GM19468 (cell line): ENCODE measurements at regions not wholly inside any gene's neighbourhood (a gene's known extent, or its start where the extent isn't known, plus 50 kb on each side); places are given as distances from the start of the nearest gene placed in this dataset.
"Not testable (repeated sequence)": the region's sequence is repeated elsewhere in the genome, so short reads cannot be mapped to it uniquely, and the experiment has no call there.

Source experiments
- ATAC-seq: cut with Tn5 transposase; IDR thresholded peaks from one replicate; pipeline ENCODE4 v1.9.1; 2021; ENCODE audit warnings: mild to moderate bottlenecking, moderate library complexity, moderate number of reproducible peaks; ENCODE audit not compliant: unreplicated experiment; ENCODE audit errors: extremely low read depth

GRCh38 chr2:51810197-51810596 is 778.3 kb upstream of the NRXN1 start:
- ATAC-seq, result no peak

GRCh38 chr2:51807229-51807628 is 775.3 kb upstream of the NRXN1 start:
- no peak for ATAC-seq

- no peak for ATAC-seq
Observed at GRCh38 chr2:51795248-51795888, 763.4 kb upstream of the NRXN1 start.

GRCh38 chr2:51791496-51791895 is 759.6 kb upstream of the NRXN1 start:
- ATAC-seq, result no peak

- no peak for ATAC-seq
Observed at GRCh38 chr2:51790854-51791253, 758.9 kb upstream of the NRXN1 start.

GRCh38 chr2:51789918-51790317 is 758.0 kb upstream of the NRXN1 start:
- ATAC-seq, result no peak

GRCh38 chr2:51782921-51783765 is 751.2 kb upstream of the NRXN1 start:
- ATAC-seq, result no peak

GRCh38 chr2:51781691-51782090 is 749.8 kb upstream of the NRXN1 start:
- no peak for ATAC-seq

- ATAC-seq, result no peak
Observed at GRCh38 chr2:51780353-51780752, 748.4 kb upstream of the NRXN1 start.

GRCh38 chr2:51779723-51780122 is 747.8 kb upstream of the NRXN1 start:
- ATAC-seq, result not testable (repeated sequence)

- ATAC-seq, result no peak
Observed at GRCh38 chr2:51778806-51779205, 746.9 kb upstream of the NRXN1 start.

GRCh38 chr2:51774606-51775005 is 742.7 kb upstream of the NRXN1 start:
- ATAC-seq, result not testable (repeated sequence)

- ATAC-seq, result no peak
Observed at GRCh38 chr2:51760441-51760840, 728.5 kb upstream of the NRXN1 start.

GRCh38 chr2:51758081-51758480 is 726.1 kb upstream of the NRXN1 start:
- ATAC-seq, result no peak

GRCh38 chr2:51734115-51734514 is 702.2 kb upstream of the NRXN1 start:
- no peak for ATAC-seq

GRCh38 chr2:51723691-51724090 is 691.8 kb upstream of the NRXN1 start:
- no peak for ATAC-seq

- no peak for ATAC-seq
Observed at GRCh38 chr2:51722311-51722710, 690.4 kb upstream of the NRXN1 start.

GRCh38 chr2:51720826-51721225 is 688.9 kb upstream of the NRXN1 start:
- ATAC-seq, result no peak

- ATAC-seq, result no peak
Observed at GRCh38 chr2:51718881-51719280, 686.9 kb upstream of the NRXN1 start.

- ATAC-seq, result no peak
Observed at GRCh38 chr2:51717312-51717711, 685.4 kb upstream of the NRXN1 start.

- ATAC-seq, result no peak
Observed at GRCh38 chr2:51711766-51712165, 679.8 kb upstream of the NRXN1 start.

GRCh38 chr2:51710222-51710621 is 678.3 kb upstream of the NRXN1 start:
- ATAC-seq, result no peak
